Stimulated activated CD4-positive, alpha-beta T cell treated with anti-CD3 and anti-CD28 coated beads, Interleukin-12 subunit alpha, Interleukin-12 subunit beta, amount 100 ng/mL, for 24 hours (primary cell): ENCODE measurements at regions not wholly inside any gene's neighbourhood (a gene's known extent, or its start where the extent isn't known, plus 50 kb on each side); places are given as distances from the start of the nearest gene placed in this dataset.
"Not testable (repeated sequence)": the region's sequence is repeated elsewhere in the genome, so short reads cannot be mapped to it uniquely, and the experiment has no call there.

ENCODE experiments used
- DNase-seq, 2 experiments: peaks; one replicate each; pipeline ENCODE4 v3.0.0-alpha.2; 2020; ENCODE audit warnings: low read depth in 2 of 2

DNA sequence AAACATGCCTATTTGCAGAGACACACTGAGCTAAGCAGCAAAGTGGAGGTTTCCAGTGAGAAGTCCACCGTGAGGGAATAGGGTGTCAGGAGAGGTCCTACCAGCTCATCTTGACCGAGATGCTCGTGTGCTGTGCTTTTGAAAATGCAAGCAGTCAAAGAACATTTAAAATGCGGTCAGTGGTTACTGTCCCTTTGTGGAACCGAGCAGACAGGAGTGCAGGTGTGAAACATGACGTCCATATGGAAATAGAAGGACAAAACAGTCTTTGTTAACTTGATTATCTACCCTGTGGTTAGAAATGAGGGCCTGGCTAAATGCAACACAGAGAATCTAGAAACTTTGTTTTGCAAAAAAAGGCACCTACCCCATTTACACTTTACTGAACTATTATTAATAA is 473.3 kb downstream of the SPATA31A6 start:
- not testable (repeated sequence) for DNase-seq

DNA sequence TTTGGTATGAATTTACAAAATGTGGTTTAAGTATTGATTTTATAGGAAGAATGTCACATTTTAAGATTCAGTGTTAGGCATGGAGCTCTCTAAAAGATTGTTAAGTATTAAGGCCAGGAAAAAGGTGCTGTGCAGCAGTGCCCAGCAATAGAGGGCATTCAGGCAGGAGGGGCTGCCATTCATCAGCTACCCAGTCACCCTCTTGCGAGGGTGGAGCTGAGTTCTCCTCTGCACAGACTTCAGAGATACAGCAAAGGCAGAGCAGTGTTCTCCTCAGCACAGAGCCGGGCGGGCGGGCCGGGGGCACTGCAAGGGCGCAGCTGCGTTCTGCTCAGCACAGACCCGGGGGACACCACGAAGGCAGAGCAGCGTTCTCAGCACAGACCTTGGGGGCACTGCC is 474.0 kb downstream of the SPATA31A6 start:
- DNase-seq = not testable (repeated sequence)

GRCh38 chr9:42697146-42697545 is 513.7 kb downstream of the SPATA31A6 start:
- not testable (repeated sequence) for DNase-seq

DNA sequence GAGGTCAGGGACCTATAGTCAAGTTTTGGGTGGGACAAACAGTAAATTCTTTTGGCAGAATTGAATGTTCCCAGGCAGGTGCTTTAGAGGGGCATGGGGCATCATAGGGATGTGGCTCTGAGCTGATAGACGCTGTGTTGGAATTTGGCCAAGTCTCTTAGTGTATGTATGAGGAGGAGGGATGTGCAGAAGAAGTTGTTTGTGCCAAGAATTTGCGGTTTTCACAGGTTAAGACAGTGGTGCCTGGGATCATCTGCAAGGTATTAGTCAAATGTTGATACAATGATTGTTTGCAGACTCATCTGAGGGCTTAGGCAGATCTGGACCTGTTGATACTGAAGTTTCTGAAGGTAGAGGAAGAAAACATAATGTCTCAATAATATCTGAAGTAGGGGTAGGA is 519.4 kb downstream of the SPATA31A6 start:
- not testable (repeated sequence) for DNase-seq

- DNase-seq = not testable (repeated sequence)
These were observed 541.7 kb downstream of the SPATA31A6 start for GRCh38 chr9:42724841-42725835.

DNA sequence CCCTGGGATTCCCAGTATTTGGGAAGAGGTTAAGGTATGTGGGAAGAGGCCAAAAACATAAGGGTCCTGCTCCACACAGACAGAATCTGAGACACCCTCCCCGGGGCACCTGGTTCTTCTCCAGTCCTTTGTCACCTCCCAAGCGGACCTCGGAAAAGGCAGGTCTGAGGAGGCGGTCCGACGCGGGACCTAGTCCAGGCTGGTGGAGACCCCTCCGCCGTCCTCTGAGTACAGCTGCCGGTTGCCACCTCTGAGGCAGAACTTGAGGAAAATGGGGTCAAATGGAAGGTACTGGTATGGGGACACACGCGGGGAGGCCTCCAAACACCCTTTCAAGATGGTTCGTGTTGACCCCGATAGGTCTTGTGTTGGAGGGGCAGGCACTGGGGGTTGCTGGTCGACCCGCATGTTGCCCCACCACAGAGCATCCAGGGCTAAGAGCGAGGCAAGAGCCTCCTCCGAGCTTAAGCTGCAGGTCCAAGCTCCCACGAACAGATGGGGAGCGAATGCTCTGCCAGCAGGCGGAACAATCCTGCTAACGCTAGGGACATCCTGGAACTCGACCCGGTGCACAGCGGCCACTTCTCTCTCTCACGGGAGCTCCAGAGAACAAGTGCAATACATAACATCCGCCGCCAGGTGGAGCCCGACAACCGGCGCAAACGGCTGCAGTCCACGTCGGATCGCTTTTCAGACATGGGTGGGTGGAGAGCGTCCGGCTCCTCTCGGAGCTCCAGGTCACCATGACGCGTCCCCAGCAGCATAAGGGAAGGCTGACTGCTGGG is 559.8 kb downstream of the SPATA31A6 start:
- DNase-seq = peak; percentile 25 to 54

- not testable (repeated sequence) for DNase-seq
These were observed 573.8 kb downstream of the SPATA31A6 start for GRCh38 chr9:42757251-42757650.

DNA sequence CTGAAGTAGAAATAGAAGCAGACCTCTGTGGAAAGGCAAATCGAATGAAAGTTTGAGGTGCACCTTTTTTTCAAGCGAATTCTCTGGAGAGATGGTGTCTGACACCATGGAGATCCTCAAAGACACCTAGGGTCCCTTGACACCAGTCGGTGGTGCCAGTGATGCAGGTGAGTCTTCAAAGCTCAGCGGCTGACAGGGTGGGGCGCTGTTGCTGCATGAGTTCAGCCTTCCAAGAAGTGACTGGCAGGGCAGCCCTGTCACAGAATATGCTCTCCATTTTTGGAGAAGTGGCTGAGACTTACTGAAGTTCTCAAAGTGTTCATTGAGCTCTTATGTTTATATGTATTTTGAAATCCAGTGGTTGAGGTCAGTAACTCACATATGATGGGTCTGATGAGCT is 575.9 kb downstream of the SPATA31A6 start:
- not testable (repeated sequence) for DNase-seq

GRCh38 chr9:42782201-42782600 is 598.7 kb downstream of the SPATA31A6 start:
- DNase-seq = not testable (repeated sequence)

- DNase-seq = not testable (repeated sequence)
These were observed 609.3 kb downstream of the SPATA31A6 start for GRCh38 chr9:42792725-42793124.

GRCh38 chr9:42798571-42798970 is 615.1 kb downstream of the SPATA31A6 start:
- DNase-seq = not testable (repeated sequence)

- not testable (repeated sequence) for DNase-seq
These were observed 619.3 kb downstream of the SPATA31A6 start for GRCh38 chr9:42802716-42803115.

DNA sequence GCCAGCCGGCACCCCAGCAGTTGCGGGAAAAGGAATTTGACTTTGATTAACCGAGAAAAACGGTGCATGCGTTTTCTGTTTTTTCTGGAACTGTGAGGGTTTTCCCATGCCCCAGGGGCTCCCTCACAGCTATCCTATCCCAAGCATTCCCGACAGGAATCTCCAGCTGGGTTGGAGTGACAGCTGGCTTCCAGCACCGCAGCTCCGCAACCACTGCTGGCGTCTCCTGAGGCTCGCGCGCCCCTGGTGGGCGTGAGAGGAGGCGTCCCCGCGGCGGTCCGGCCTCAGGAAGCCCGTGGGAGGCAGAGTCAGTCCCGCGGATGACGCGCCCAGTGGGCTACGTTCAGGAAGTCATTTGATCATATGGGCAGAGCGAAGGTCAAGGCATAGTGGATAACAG is 623.2 kb downstream of the SPATA31A6 start:
- not testable (repeated sequence) for DNase-seq

- DNase-seq = not testable (repeated sequence)
These were observed 638.0 kb downstream of the SPATA31A6 start for GRCh38 chr9:42821468-42821867.

- DNase-seq = not testable (repeated sequence)
These were observed 664.7 kb downstream of the SPATA31A6 start for GRCh38 chr9:42848156-42848555.

GRCh38 chr9:42850896-42851693 is 667.6 kb downstream of the SPATA31A6 start:
- DNase-seq = not testable (repeated sequence)

DNA sequence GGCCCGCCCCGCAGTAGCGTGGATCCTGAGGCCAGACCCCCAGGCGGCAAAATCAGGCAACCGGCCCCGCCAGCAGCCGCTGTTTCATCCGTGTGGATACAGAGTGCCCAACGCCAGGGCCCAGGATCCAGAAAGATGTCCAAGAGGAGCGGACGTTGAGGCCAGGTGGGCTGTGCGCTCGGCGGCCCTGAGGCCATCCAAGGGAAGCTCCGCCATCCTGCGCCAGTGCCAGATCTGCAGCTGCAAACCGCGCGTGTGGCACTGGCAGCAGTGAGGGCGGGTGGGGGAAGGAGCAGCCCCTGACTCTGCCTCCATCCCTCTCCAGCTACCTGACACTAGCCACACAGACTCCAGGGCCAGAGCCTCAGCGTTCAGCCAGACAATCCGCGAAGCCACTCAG is 668.2 kb downstream of the SPATA31A6 start:
- DNase-seq = not testable (repeated sequence)

- not testable (repeated sequence) for DNase-seq
These were observed 668.9 kb downstream of the SPATA31A6 start for GRCh38 chr9:42852133-42852930.

- not testable (repeated sequence) for DNase-seq
These were observed 676.7 kb downstream of the SPATA31A6 start for GRCh38 chr9:42860133-42860532.

GRCh38 chr9:42862465-42862864 is 679.0 kb downstream of the SPATA31A6 start:
- DNase-seq = not testable (repeated sequence)
